ENCODE measurements at regions not wholly inside any gene's neighbourhood (a gene's known extent, or its start where the extent isn't known, plus 50 kb on each side); places are given as distances from the start of the nearest gene placed in this dataset.

DNA sequence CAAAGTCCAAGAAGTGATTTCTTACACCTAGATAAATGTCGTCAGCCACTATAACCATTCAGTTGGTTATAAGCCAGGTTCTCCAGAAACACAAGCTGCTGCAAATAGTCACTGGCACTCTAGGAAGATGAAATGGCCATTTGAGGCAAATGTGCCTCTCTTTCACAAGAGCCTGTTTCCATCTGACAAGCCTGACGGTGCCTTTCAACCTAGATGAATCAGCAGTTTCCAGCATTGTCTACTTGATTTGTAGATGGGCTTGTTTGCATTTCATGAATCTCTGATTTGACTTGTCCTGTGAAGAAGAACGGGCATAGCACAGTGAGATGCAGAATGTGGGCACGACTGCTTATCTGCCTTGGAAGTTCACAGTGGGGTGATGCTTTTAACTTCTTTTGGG, 327.2 kb downstream of the LMO7 start:
- H2BK12ac ChIP-seq (ENCODE audit: low read depth, low read length) = no peak overlapping the region
- DNase-seq (ENCODE audit: low read depth in 1 of 2, low spot score in 2 of 2) = no peak
- H4K8ac ChIP-seq (ENCODE audit: extremely low read depth, insufficient read depth, low read length) = no peak overlapping the region
- H3K9ac ChIP-seq (replicated peaks in 1 of 4; ENCODE audit: extremely low read depth in 1 of 4, low read depth in 3 of 4, low read length in 3 of 4) = no peak overlapping the region
- ChIA-PET CTCF (ENCODE audit: partially characterized antibody) (no interaction called here), POLR2A (ENCODE audit: partially characterized antibody) (no interaction called here)
- no peak overlapping the region for H3K23ac ChIP-seq (ENCODE audit: insufficient read length)
- no peak overlapping the region for H3K27ac ChIP-seq (ENCODE audit: low read depth, low read length)
- H3K79me1 ChIP-seq (ENCODE audit: low read depth, low read length) = no peaks in the 10 kb centered on the region
- no peak overlapping the region for H2BK20ac ChIP-seq (ENCODE audit: low read length)
- no peak overlapping the region for H3K56ac ChIP-seq (replicated peaks; ENCODE audit: insufficient read length, low read depth, low read length)
- H4K20me1 ChIP-seq (replicated peaks in 1 of 2; ENCODE audit: control insufficient read depth in 1 of 2, insufficient read depth in 2 of 2, low read length in 2 of 2) = no peaks in the 10 kb centered on the region
- no peak for FAIRE-seq
- no peak overlapping the region for H3K18ac ChIP-seq (ENCODE audit: extremely low read depth, low read length)
- H3K4me1 ChIP-seq (replicated peaks in 1 of 4; ENCODE audit: control insufficient read depth in 3 of 4, insufficient read depth in 4 of 4, low read length in 3 of 4) = no peaks in the 10 kb centered on the region
- H3K9me3 ChIP-seq (ENCODE audit: insufficient read depth in 2 of 2, low read depth in 1 of 2, low read length in 1 of 2) = no peaks in the 10 kb centered on the region
- H3K27me3 ChIP-seq (replicated peaks in 1 of 4; ENCODE audit: control insufficient read depth in 3 of 4, extremely low read depth in 1 of 4, insufficient read depth in 3 of 4, low read length in 3 of 4) = no peaks in the 10 kb centered on the region
- H3K23me2 ChIP-seq (ENCODE audit: low read depth, low read length) = no peaks in the 10 kb centered on the region
- no peak overlapping the region for H3K4me2 ChIP-seq (ENCODE audit: insufficient read depth in 1 of 2, low read depth in 2 of 2, low read length in 2 of 2)
- no peak overlapping the region for H2BK15ac ChIP-seq (ENCODE audit: low read length)
- H3K14ac ChIP-seq (ENCODE audit: insufficient read length) = no peak overlapping the region
- 79% methylated on average over 4 of the region's 4 CpGs; no CpG with 5 or more reads in 1 of the 2 experiments for WGBS, 2 experiments (ENCODE audit: extremely low coverage in 1 of 2, insufficient coverage in 1 of 2, insufficient read length in 1 of 2, insufficient replicate concordance in 2 of 2, low coverage in 1 of 2, low lambda C conversion rate in 2 of 2, missing lambda C conversion rate in 1 of 2)
- no peak overlapping the region for H2AK5ac ChIP-seq (ENCODE audit: low read depth, low read length)
- H2BK5ac ChIP-seq (ENCODE audit: low read depth, low read length) = no peak overlapping the region
- H3K4me3 ChIP-seq (ENCODE audit: extremely low read depth in 1 of 4, insufficient read depth in 2 of 4, low read depth in 3 of 4, low read length in 4 of 4) = no peak overlapping the region
- H2AFZ ChIP-seq (ENCODE audit: low read length) = peak overlapping the region; percentile 89; the same call in 1 of the 2 replicates
- no peak overlapping the region for H2BK120ac ChIP-seq (replicated peaks; ENCODE audit: low read depth, low read length)
- H3K36me3 ChIP-seq (ENCODE audit: control insufficient read depth in 2 of 4, insufficient read depth in 4 of 4, low read length in 3 of 4) = no peaks in the 10 kb centered on the region
- H3K79me2 ChIP-seq (ENCODE audit: control insufficient read depth in 1 of 2, insufficient read depth in 2 of 2, low read length in 2 of 2) = no peaks in the 10 kb centered on the region
- no peak overlapping the region for H3K4ac ChIP-seq (replicated peaks; ENCODE audit: insufficient read length, low read depth, low read length)
- TF ChIP-seq KDM1A (IDR thresholded peaks at IDR 0.05; ENCODE audit: borderline replicate concordance, low read length) = no peak
- no peak for TF ChIP-seq RFX5 (IDR thresholded peaks at IDR 0.05; ENCODE audit: borderline replicate concordance, low read depth, low read length)
- peak; percentile 65; the same call in 1 of the 2 replicates for TF ChIP-seq BACH1 (IDR thresholded peaks at IDR 0.05; ENCODE audit: low read length)
- TF ChIP-seq POLR2AphosphoS5 (IDR thresholded peaks at IDR 0.05; ENCODE audit: low read depth, low read length) = no peak
- no peak for TF ChIP-seq POLR2A (IDR thresholded peaks at IDR 0.05; ENCODE audit: control extremely low read depth in 1 of 2, low read depth in 2 of 2, low read length in 2 of 2)
- TF ChIP-seq NRF1 (IDR thresholded peaks at IDR 0.05; ENCODE audit: low read depth, low read length) = no peak
- no peak for TF ChIP-seq EGR1 (IDR thresholded peaks at IDR 0.05; ENCODE audit: borderline replicate concordance, low read depth, low read length)
- peak; percentile 66; the same call in 1 of the 2 replicates for TF ChIP-seq MAFK (IDR thresholded peaks at IDR 0.05; ENCODE audit: low read depth, low read length)
- TF ChIP-seq SIN3A (conservative IDR thresholded peaks at IDR 0.05 in 1 of 2, IDR thresholded peaks at IDR 0.05 in 1 of 2; ENCODE audit: low read depth in 1 of 2, low read length in 2 of 2) = no peak
- TF ChIP-seq, protein P1, sequence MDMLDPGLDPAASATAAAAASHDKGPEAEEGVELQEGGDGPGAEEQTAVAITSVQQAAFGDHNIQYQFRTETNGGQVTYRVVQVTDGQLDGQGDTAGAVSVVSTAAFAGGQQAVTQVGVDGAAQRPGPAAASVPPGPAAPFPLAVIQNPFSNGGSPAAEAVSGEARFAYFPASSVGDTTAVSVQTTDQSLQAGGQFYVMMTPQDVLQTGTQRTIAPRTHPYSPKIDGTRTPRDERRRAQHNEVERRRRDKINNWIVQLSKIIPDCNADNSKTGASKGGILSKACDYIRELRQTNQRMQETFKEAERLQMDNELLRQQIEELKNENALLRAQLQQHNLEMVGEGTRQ (IDR thresholded peaks at IDR 0.05; ENCODE audit: low read length) = no peak
- TF ChIP-seq FOSL1 (IDR thresholded peaks at IDR 0.05; ENCODE audit: insufficient read depth, low read depth, low read length) = no peak
- no peak overlapping the region for H4K91ac ChIP-seq (replicated peaks; ENCODE audit: insufficient read length, low read length)
- no peak overlapping the region for H4K5ac ChIP-seq (ENCODE audit: insufficient read length, low read depth, low read length)

All from H1 (cell line).